ENCODE measurements at regions not wholly inside any gene's neighbourhood (a gene's known extent, or its start where the extent isn't known, plus 50 kb on each side); places are given as distances from the start of the nearest gene placed in this dataset.
A peak's percentile ranks its signal among the peaks of the same experiment; 100 is the strongest.

DNA sequence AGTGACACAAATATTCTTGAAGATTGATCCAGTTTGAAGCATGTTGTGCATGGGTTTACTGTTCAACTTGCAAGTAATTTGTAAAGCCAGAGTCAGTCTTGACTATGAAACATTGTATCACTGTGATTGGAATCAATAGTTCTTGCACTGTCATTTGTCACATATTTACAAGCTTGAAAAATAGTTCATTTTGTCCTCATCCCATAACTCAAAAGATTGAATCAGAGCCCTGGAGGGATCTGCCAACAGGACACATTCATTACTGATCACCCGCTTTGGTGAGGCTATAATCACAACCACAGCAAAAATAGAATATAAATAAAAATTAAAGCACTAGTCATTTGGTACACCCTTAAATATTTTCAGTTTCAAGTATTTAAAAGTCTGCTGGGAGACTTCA, 368.9 kb downstream of the WDR72 start:
- H3K27ac ChIP-seq (ENCODE audit: low read depth, low read length): no peak overlapping the region
- H3K4me3 ChIP-seq (ENCODE audit: insufficient read depth, low read length, poor library complexity, severe bottlenecking): no peak overlapping the region
- no peak overlapping the region for H2AFZ ChIP-seq (ENCODE audit: low read depth, low read length, severe bottlenecking)
- H4K20me1 ChIP-seq (ENCODE audit: low read depth, low read length): no peaks in the 10 kb centered on the region
- no peaks in the 10 kb centered on the region for H3K27me3 ChIP-seq (ENCODE audit: low read length)
- no peaks in the 10 kb centered on the region for H3K36me3 ChIP-seq (ENCODE audit: low read length)
- no peaks in the 10 kb centered on the region for H3K9me2 ChIP-seq (replicated peaks; ENCODE audit: insufficient read depth, low read length)
- H3K9me3 ChIP-seq (ENCODE audit: insufficient read depth, low read length): no peaks in the 10 kb centered on the region
- H3K79me2 ChIP-seq (ENCODE audit: insufficient read depth, low read length): no peaks in the 10 kb centered on the region
- TF ChIP-seq, protein P1, sequence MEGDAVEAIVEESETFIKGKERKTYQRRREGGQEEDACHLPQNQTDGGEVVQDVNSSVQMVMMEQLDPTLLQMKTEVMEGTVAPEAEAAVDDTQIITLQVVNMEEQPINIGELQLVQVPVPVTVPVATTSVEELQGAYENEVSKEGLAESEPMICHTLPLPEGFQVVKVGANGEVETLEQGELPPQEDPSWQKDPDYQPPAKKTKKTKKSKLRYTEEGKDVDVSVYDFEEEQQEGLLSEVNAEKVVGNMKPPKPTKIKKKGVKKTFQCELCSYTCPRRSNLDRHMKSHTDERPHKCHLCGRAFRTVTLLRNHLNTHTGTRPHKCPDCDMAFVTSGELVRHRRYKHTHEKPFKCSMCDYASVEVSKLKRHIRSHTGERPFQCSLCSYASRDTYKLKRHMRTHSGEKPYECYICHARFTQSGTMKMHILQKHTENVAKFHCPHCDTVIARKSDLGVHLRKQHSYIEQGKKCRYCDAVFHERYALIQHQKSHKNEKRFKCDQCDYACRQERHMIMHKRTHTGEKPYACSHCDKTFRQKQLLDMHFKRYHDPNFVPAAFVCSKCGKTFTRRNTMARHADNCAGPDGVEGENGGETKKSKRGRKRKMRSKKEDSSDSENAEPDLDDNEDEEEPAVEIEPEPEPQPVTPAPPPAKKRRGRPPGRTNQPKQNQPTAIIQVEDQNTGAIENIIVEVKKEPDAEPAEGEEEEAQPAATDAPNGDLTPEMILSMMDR (IDR thresholded peaks at IDR 0.05; ENCODE audit: insufficient read depth, low read length, poor library complexity, severe bottlenecking): no peak
- TF ChIP-seq EZH2phosphoT487 (conservative IDR thresholded peaks at IDR 0.05; ENCODE audit: low read length): no peak
- no peaks in the 10 kb centered on the region for H3F3A ChIP-seq (ENCODE audit: insufficient read depth)
- no peak overlapping the region for H3K4me2 ChIP-seq (ENCODE audit: low read depth, low read length, poor library complexity, severe bottlenecking)
- no peak overlapping the region for H3K9ac ChIP-seq (ENCODE audit: low read length)

DNA sequence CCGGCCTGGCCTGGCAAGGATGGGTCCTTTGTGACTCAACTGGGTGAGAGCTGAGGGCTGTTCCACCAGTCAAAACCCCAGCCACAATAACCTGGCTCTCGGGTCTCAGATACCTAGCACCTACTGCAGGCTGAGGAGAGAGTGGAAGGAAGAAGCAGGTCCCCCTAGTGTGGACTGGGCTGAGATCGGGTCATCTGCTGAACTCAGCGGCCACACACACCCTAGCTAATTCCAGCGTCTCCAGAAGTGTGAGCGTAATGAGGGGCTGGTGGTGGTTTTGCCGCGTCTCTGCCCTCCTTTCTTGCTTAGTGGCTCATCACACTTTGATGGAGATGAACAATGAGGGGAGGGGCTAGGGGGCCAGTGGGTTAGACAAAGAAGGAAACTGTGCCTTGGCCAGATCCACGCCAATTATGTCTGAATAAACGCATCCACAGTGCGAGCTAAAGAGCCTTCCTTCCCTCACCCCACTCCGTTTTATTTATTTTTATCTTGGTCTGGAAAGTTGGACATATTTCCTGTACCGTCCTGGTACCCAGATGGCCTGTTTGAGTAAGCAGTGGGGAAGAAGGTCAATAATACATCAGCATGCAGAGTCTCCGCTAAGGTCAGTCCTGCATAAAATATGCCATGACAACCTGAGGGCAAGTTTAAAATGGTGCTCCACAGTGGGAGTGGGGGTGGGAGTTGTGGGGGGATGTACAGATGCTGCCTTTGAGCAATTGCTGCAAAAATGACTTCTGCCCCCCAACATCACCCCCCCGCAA, 370.0 kb downstream of the WDR72 start:
- H3F3A ChIP-seq (ENCODE audit: insufficient read depth): no peaks in the 10 kb centered on the region
- H3K4me3 ChIP-seq (ENCODE audit: insufficient read depth, low read length, poor library complexity, severe bottlenecking): no peak overlapping the region
- no peaks in the 10 kb centered on the region for H3K79me2 ChIP-seq (ENCODE audit: insufficient read depth, low read length)
- no peaks in the 10 kb centered on the region for H3K9me2 ChIP-seq (replicated peaks; ENCODE audit: insufficient read depth, low read length)
- H3K4me2 ChIP-seq (ENCODE audit: low read depth, low read length, poor library complexity, severe bottlenecking): no peak overlapping the region
- no peaks in the 10 kb centered on the region for H3K9me3 ChIP-seq (ENCODE audit: insufficient read depth, low read length)
- H3K9ac ChIP-seq (ENCODE audit: low read length): no peak overlapping the region
- no peaks in the 10 kb centered on the region for H3K36me3 ChIP-seq (ENCODE audit: low read length)
- H2AFZ ChIP-seq (ENCODE audit: low read depth, low read length, severe bottlenecking): no peak overlapping the region
- no peak for TF ChIP-seq EZH2phosphoT487 (conservative IDR thresholded peaks at IDR 0.05; ENCODE audit: low read length)
- TF ChIP-seq, protein P1 (IDR thresholded peaks at IDR 0.05; ENCODE audit: insufficient read depth, low read length, poor library complexity, severe bottlenecking): no peak
- H3K27me3 ChIP-seq (ENCODE audit: low read length): no peaks in the 10 kb centered on the region
- no peaks in the 10 kb centered on the region for H4K20me1 ChIP-seq (ENCODE audit: low read depth, low read length)
- no peak overlapping the region for H3K27ac ChIP-seq (ENCODE audit: low read depth, low read length)

DNA sequence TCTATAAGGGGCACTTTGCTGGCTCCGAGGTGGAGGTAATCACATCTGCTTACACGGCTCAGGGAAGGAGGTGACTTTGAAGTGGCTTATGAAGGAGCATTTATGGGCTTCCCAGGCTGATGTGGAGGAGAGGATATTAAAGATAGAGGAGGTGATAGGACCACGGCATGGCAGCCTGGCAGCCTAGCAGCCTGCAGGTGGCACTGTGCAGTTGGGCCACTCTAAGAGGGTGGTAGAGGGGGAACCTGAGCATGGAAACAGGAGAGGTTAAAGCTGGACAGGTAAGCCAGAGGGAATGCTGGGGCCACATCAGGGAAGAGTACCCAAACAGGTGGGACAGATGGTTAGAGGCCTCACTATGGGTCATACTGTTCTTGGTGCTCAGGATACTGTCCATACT, 375.0 kb downstream of the WDR72 start:
- Histone ChIP-seq H3K79me2 (ENCODE audit: insufficient read depth, low read length) (no peaks in the 10 kb centered on the region), H3K4me2 (ENCODE audit: low read depth, low read length, poor library complexity, severe bottlenecking) (no peak overlapping the region), H3K9me2 (replicated peaks; ENCODE audit: insufficient read depth, low read length) (no peaks in the 10 kb centered on the region), H3K4me3 (ENCODE audit: insufficient read depth, low read length, poor library complexity, severe bottlenecking) (no peak overlapping the region), H3K9me3 (ENCODE audit: insufficient read depth, low read length) (no peaks in the 10 kb centered on the region), H4K20me1 (ENCODE audit: low read depth, low read length) (no peaks in the 10 kb centered on the region), H3K27ac (ENCODE audit: low read depth, low read length) (no peak overlapping the region), H2AFZ (ENCODE audit: low read depth, low read length, severe bottlenecking) (no peak overlapping the region), H3K9ac (ENCODE audit: low read length) (no peak overlapping the region), H3F3A (ENCODE audit: insufficient read depth) (no peaks in the 10 kb centered on the region), H3K27me3 (ENCODE audit: low read length) (no peaks in the 10 kb centered on the region), H3K36me3 (ENCODE audit: low read length) (no peaks in the 10 kb centered on the region)
- TF ChIP-seq, protein P1 (IDR thresholded peaks at IDR 0.05; ENCODE audit: insufficient read depth, low read length, poor library complexity, severe bottlenecking): peak; percentile 52
- TF ChIP-seq EZH2phosphoT487 (conservative IDR thresholded peaks at IDR 0.05; ENCODE audit: low read length): no peak

Measured in SU-DHL-6 (cell line).